HepG2 (cell line): ENCODE measurements at regions not wholly inside any gene's neighbourhood (a gene's known extent, or its start where the extent isn't known, plus 50 kb on each side); places are given as distances from the start of the nearest gene placed in this dataset.

Experiments used
- YEATS4 ChIP-seq: sonication (generic); formaldehyde crosslinking; IDR thresholded peaks from 2 replicates; pipeline ENCODE4 v1.4.0; 2020; ENCODE audit warnings: missing genetic modification reagents, borderline replicate concordance
- TF ChIP-seq, protein P1 (sequence below): IDR thresholded peaks from 2 replicates; pipeline ENCODE4 v1.6.1; 2016; ENCODE audit warnings: low read depth, control low read depth
- TF ChIP-seq, protein P2 (sequence below): IDR thresholded peaks from 2 replicates; pipeline ENCODE4 v1.6.1; 2016; ENCODE audit warnings: missing genetic modification reagents, missing compliant biosample characterization

DNA sequence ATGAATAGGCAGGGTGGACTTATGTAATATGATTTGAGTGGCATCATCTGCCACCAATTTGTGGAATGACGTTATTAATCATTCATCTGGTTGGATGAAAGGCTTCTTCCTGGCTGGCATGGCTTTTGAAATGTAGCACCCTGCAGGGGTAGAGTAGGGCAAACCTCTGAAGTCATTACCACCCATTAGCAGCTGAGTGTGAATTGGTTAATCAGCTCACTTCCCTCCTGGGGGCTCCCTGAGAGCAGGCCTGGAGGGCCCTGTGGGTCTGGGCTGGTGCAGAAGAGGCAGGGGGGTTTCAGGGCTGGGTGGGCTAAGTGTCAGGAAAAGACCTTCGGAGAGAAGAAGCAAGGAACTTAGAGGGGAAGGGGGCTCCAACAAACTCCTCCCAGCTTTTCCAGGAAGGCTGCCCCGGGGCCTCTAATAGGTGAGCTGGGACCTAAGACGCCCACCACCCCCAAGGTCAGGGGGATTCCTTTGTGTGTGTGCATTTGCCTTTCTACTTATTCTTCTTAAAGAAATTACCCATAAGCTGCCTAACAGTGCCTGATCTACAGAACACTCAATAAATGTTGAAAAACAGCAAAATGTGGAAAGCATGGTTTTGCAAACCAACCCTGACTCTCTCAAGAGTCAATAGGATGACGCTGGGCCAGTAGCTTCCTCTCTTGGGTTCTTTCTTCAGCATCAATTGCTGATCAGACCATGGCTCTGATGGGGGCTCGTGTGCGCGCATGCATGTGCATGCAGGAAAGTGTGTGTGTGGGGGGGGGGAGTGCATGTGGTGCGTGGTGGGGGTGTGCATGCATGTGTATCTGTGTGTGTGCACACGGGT is 49.7 kb upstream of the ZNF516 start:
- TF ChIP-seq, protein P1, sequence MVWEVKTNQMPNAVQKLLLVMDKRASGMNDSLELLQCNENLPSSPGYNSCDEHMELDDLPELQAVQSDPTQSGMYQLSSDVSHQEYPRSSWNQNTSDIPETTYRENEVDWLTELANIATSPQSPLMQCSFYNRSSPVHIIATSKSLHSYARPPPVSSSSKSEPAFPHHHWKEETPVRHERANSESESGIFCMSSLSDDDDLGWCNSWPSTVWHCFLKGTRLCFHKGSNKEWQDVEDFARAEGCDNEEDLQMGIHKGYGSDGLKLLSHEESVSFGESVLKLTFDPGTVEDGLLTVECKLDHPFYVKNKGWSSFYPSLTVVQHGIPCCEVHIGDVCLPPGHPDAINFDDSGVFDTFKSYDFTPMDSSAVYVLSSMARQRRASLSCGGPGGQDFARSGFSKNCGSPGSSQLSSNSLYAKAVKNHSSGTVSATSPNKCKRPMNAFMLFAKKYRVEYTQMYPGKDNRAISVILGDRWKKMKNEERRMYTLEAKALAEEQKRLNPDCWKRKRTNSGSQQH (CRISPR knock-in tag), result no peak
- no peak for TF ChIP-seq YEATS4
- TF ChIP-seq, protein P2, sequence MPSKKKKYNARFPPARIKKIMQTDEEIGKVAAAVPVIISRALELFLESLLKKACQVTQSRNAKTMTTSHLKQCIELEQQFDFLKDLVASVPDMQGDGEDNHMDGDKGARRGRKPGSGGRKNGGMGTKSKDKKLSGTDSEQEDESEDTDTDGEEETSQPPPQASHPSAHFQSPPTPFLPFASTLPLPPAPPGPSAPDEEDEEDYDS (CRISPR knock-in tag), result no peak
